ENCODE measurements at regions not wholly inside any gene's neighbourhood (a gene's known extent, or its start where the extent isn't known, plus 50 kb on each side); places are given as distances from the start of the nearest gene placed in this dataset.

- Histone ChIP-seq H4K20me1 (ENCODE audit: insufficient read depth, low read length) (no peaks in the 10 kb centered on the region), H3K9ac (ENCODE audit: low read length) (no peak overlapping the region), H3K79me2 (ENCODE audit: low read length) (no peaks in the 10 kb centered on the region), H3F3A (ENCODE audit: insufficient read depth, low read length) (no peaks in the 10 kb centered on the region), H3K4me2 (ENCODE audit: low read depth, low read length) (no peak overlapping the region), H3K4me3 (ENCODE audit: low read length) (no peak overlapping the region), H2AFZ (ENCODE audit: low read length) (no peak overlapping the region), H3K27ac (ENCODE audit: low read length) (no peak overlapping the region), H3K9me2 (replicated peaks; ENCODE audit: insufficient read depth, low read length) (no peaks in the 10 kb centered on the region), H3K4me1 (ENCODE audit: low read length) (no peaks in the 10 kb centered on the region), H3K9me3 (replicated peaks; ENCODE audit: insufficient read depth, low read length) (no peaks in the 10 kb centered on the region), H3K36me3 (replicated peaks; ENCODE audit: insufficient read depth, low read length) (no peaks in the 10 kb centered on the region), H3K27me3 (replicated peaks; ENCODE audit: insufficient read depth, low read length) (no peaks in the 10 kb centered on the region)
- DNase-seq, result no peak
- no peak for TF ChIP-seq EZH2 (optimal IDR thresholded peaks at IDR 0.05; ENCODE audit: low read depth, low read length)
- TF ChIP-seq CTCF (IDR thresholded peaks at IDR 0.05; ENCODE audit: low read length), result no peak
- no peak for TF ChIP-seq EZH2phosphoT487 (IDR thresholded peaks at IDR 0.05; ENCODE audit: low read length)
These were observed 453.4 kb downstream of the KCNJ18 start for GRCh38 chr17:22145605-22146178.

GRCh38 chr17:22158364-22158763 lies 466.0 kb downstream of the KCNJ18 start:
- TF ChIP-seq EZH2 (optimal IDR thresholded peaks at IDR 0.05; ENCODE audit: low read depth, low read length), result no peak
- no peak for TF ChIP-seq CTCF (IDR thresholded peaks at IDR 0.05; ENCODE audit: low read length)
- TF ChIP-seq EZH2phosphoT487 (IDR thresholded peaks at IDR 0.05; ENCODE audit: low read length), result no peak
- Histone ChIP-seq H3K4me2 (ENCODE audit: low read depth, low read length) (no peak overlapping the region), H3K9me3 (replicated peaks; ENCODE audit: insufficient read depth, low read length) (no peaks in the 10 kb centered on the region; the same call in 1 of the 2 replicates), H3K36me3 (replicated peaks; ENCODE audit: insufficient read depth, low read length) (no peaks in the 10 kb centered on the region), H3K27ac (ENCODE audit: low read length) (no peak overlapping the region), H3K9ac (ENCODE audit: low read length) (no peak overlapping the region), H3K27me3 (replicated peaks; ENCODE audit: insufficient read depth, low read length) (no peaks in the 10 kb centered on the region), H2AFZ (ENCODE audit: low read length) (no peak overlapping the region), H3K79me2 (ENCODE audit: low read length) (no peaks in the 10 kb centered on the region), H4K20me1 (ENCODE audit: insufficient read depth, low read length) (no peaks in the 10 kb centered on the region), H3K4me1 (ENCODE audit: low read length) (no peaks in the 10 kb centered on the region), H3F3A (ENCODE audit: insufficient read depth, low read length) (no peaks in the 10 kb centered on the region), H3K4me3 (ENCODE audit: low read length) (no peak overlapping the region), H3K9me2 (replicated peaks; ENCODE audit: insufficient read depth, low read length) (no peaks in the 10 kb centered on the region)
- DNase-seq, result no peak

GRCh38 chr17:22161376-22161775 lies 469.1 kb downstream of the KCNJ18 start:
- H3K9me2 ChIP-seq (replicated peaks; ENCODE audit: insufficient read depth, low read length), result no peaks in the 10 kb centered on the region
- H3F3A ChIP-seq (ENCODE audit: insufficient read depth, low read length), result no peaks in the 10 kb centered on the region
- H3K27ac ChIP-seq (ENCODE audit: low read length), result no peak overlapping the region
- no peaks in the 10 kb centered on the region for H3K27me3 ChIP-seq (replicated peaks; ENCODE audit: insufficient read depth, low read length)
- H3K9me3 ChIP-seq (replicated peaks; ENCODE audit: insufficient read depth, low read length), result no peaks in the 10 kb centered on the region
- no peak overlapping the region for H2AFZ ChIP-seq (ENCODE audit: low read length)
- H4K20me1 ChIP-seq (ENCODE audit: insufficient read depth, low read length), result no peaks in the 10 kb centered on the region
- H3K36me3 ChIP-seq (replicated peaks; ENCODE audit: insufficient read depth, low read length), result no peaks in the 10 kb centered on the region
- H3K4me1 ChIP-seq (ENCODE audit: low read length), result no peaks in the 10 kb centered on the region
- H3K79me2 ChIP-seq (ENCODE audit: low read length), result no peaks in the 10 kb centered on the region
- H3K4me2 ChIP-seq (ENCODE audit: low read depth, low read length), result no peak overlapping the region
- no peak overlapping the region for H3K4me3 ChIP-seq (ENCODE audit: low read length)
- DNase-seq, result no peak
- H3K9ac ChIP-seq (ENCODE audit: low read length), result no peak overlapping the region
- no peak for TF ChIP-seq CTCF (IDR thresholded peaks at IDR 0.05; ENCODE audit: low read length)
- TF ChIP-seq EZH2 (optimal IDR thresholded peaks at IDR 0.05; ENCODE audit: low read depth, low read length), result no peak
- no peak for TF ChIP-seq EZH2phosphoT487 (IDR thresholded peaks at IDR 0.05; ENCODE audit: low read length)
